IMR-90 (cell line): ENCODE measurements at regions not wholly inside any gene's neighbourhood (a gene's known extent, or its start where the extent isn't known, plus 50 kb on each side); places are given as distances from the start of the nearest gene placed in this dataset.

Source experiments
- ATAC-seq: fragments of 200-7000 bp; cut with Tn5 transposase; 2 replicates; pipeline ENCODE4 v1.9.1; 2020; ENCODE audit warnings: low read depth, mild to moderate bottlenecking, moderate library complexity
- BruUV-seq: library from RNA; stranded (reverse); fragments of 400-500 nt; replicated peaks from 2 replicates; lab custom pipeline; 2021; lab: Mats Ljungman, UMichigan
- CTCF ChIA-PET: fragments of 300-600 bp; formaldehyde crosslinking; extraction: SDS; loops from one replicate; lab custom pipeline; 2021; ENCODE audit warnings: antibody characterized with exemption; lab: Yijun Ruan, JAX
- POLR2A ChIA-PET: fragments of 300-600 bp; sonication (Branson Sonifier 250); formaldehyde crosslinking; loops from one replicate; lab custom pipeline; 2022; ENCODE audit warnings: antibody characterized with exemption; ENCODE audit not compliant: unreplicated experiment; lab: Charles Lee
- DNase-seq: peaks from one replicate; pipeline ENCODE4 v3.0.0; 2013
- H2AFZ ChIP-seq: replicated peaks from 2 replicates; pipeline ENCODE3; 2013; ENCODE audit warnings: low read length, mild to moderate bottlenecking; ENCODE audit not compliant: poor library complexity
- H2AK5ac ChIP-seq: 2 replicates; pipeline ENCODE4 v1.6.1; 2013; ENCODE audit warnings: low read depth, low read length, inconsistent platforms
- H2AK9ac ChIP-seq: replicated peaks from 2 replicates; pipeline ENCODE3; 2013; ENCODE audit warnings: mild to moderate bottlenecking, low read depth, low read length, moderate library complexity; ENCODE audit not compliant: poor library complexity
- H2BK120ac ChIP-seq: 2 replicates; pipeline ENCODE4 v1.6.1; 2013; ENCODE audit warnings: low read depth, low read length, inconsistent platforms
- H2BK15ac ChIP-seq: 3 replicates; pipeline ENCODE4 v1.6.1; 2013; ENCODE audit warnings: low read depth, low read length, inconsistent platforms
- H2BK20ac ChIP-seq: 2 replicates; pipeline ENCODE4 v1.6.1; 2013; ENCODE audit warnings: low read depth, mild to moderate bottlenecking, inconsistent platforms, low read length, moderate library complexity
- H2BK5ac ChIP-seq: 2 replicates; pipeline ENCODE4 v1.6.1; 2013; ENCODE audit warnings: mild to moderate bottlenecking, low read depth, low read length, inconsistent platforms; ENCODE audit not compliant: poor library complexity, severe bottlenecking
- H3K14ac ChIP-seq: replicated peaks from 2 replicates; pipeline ENCODE4 v1.6.1; 2013; ENCODE audit warnings: low read depth, low read length, inconsistent platforms
- H3K18ac ChIP-seq: 2 replicates; pipeline ENCODE4 v1.6.1; 2013; ENCODE audit warnings: low read depth, low read length, control low read depth
- H3K23ac ChIP-seq: 2 replicates; pipeline ENCODE4 v1.6.1; 2013; ENCODE audit warnings: low read depth, low read length, inconsistent platforms
- H3K27ac ChIP-seq: 2 replicates; pipeline ENCODE4 v1.5.1; 2013; ENCODE audit warnings: mild to moderate bottlenecking, control low read depth, low read length; ENCODE audit not compliant: insufficient read depth
- H3K27me3 ChIP-seq: 2 replicates; pipeline ENCODE4 v1.6.1; 2013; ENCODE audit warnings: low read length; ENCODE audit not compliant: control insufficient read depth, insufficient read depth
- H3K36me3 ChIP-seq: 2 replicates; pipeline ENCODE4 v1.6.1; 2013; ENCODE audit warnings: low read length, mixed read lengths; ENCODE audit not compliant: control insufficient read depth, insufficient read depth
- H3K4ac ChIP-seq: 2 replicates; pipeline ENCODE4 v1.6.1; 2013; ENCODE audit warnings: low read depth, low read length, inconsistent platforms
- H3K4me1 ChIP-seq: 2 replicates; pipeline ENCODE4 v1.6.1; 2013; ENCODE audit warnings: low read length, mixed read lengths; ENCODE audit not compliant: control insufficient read depth, insufficient read depth
- H3K4me2 ChIP-seq: 2 replicates; pipeline ENCODE4 v1.6.1; 2013; ENCODE audit warnings: low read depth, mild to moderate bottlenecking, control low read depth, low read length, moderate library complexity
- H3K4me3 ChIP-seq: 2 replicates; pipeline ENCODE4 v1.5.1; 2013; ENCODE audit warnings: low read depth, mild to moderate bottlenecking, control low read depth, low read length, moderate library complexity; ENCODE audit not compliant: insufficient read depth
- H3K56ac ChIP-seq: 2 replicates; pipeline ENCODE4 v1.6.1; 2013; ENCODE audit warnings: low read length, inconsistent platforms; ENCODE audit not compliant: insufficient read depth; ENCODE audit errors: extremely low read depth
- H3K79me1 ChIP-seq, 2 experiments: 2 replicates each; pipeline ENCODE4 v1.6.1; 2013; ENCODE audit warnings: low read length in 2 of 2, inconsistent platforms in 1 of 2, low read depth in 1 of 2
- H3K9ac ChIP-seq: 2 replicates; pipeline ENCODE4 v1.6.1; 2013; ENCODE audit warnings: low read depth, low read length, control low read depth
- H3K9me1 ChIP-seq: 2 replicates; pipeline ENCODE4 v1.6.1; 2013; ENCODE audit warnings: low read length, inconsistent platforms; ENCODE audit not compliant: insufficient read depth
- H3K9me3 ChIP-seq: 2 replicates; pipeline ENCODE4 v1.6.1; 2013; ENCODE audit warnings: low read length; ENCODE audit not compliant: control insufficient read depth, insufficient read depth
- H4K20me1 ChIP-seq: 2 replicates; pipeline ENCODE4 v1.6.1; 2013; ENCODE audit warnings: low read length, inconsistent platforms; ENCODE audit not compliant: insufficient read depth
- H4K5ac ChIP-seq: 2 replicates; pipeline ENCODE4 v1.6.1; 2013; ENCODE audit warnings: mild to moderate bottlenecking, low read depth, low read length, control low read depth
- H4K8ac ChIP-seq, 2 experiments: 2 replicates each; pipeline ENCODE4 v1.6.1; 2013; ENCODE audit warnings: low read depth in 2 of 2, low read length in 2 of 2, control low read depth in 1 of 2, inconsistent platforms in 1 of 2
- H4K91ac ChIP-seq: 2 replicates; pipeline ENCODE4 v1.6.1; 2013; ENCODE audit warnings: low read depth, low read length, inconsistent platforms; ENCODE audit not compliant: insufficient read depth
- BHLHE40 ChIP-seq: fragments of 150-350 bp; IDR thresholded peaks from 2 replicates; pipeline ENCODE4 v1.6.1; 2016; ENCODE audit warnings: mild to moderate bottlenecking, low read depth, low read length
- CEBPB ChIP-seq: IDR thresholded peaks from 2 replicates; pipeline ENCODE4 v1.6.1; 2012; ENCODE audit warnings: low read depth, low read length, improper control_type of control experiment
- POLR2A ChIP-seq: IDR thresholded peaks from 2 replicates; pipeline ENCODE4 v1.6.1; 2012; ENCODE audit warnings: mild to moderate bottlenecking, low read depth, low read length
- SMC3 ChIP-seq: fragments of 150-350 bp; IDR thresholded peaks from 2 replicates; pipeline ENCODE4 v1.6.1; 2016; ENCODE audit warnings: low read depth, mild to moderate bottlenecking, antibody characterized with exemption, low read length, moderate library complexity
- USF2 ChIP-seq: fragments of 150-350 bp; IDR thresholded peaks from 2 replicates; pipeline ENCODE4 v1.6.1; 2017; ENCODE audit warnings: mild to moderate bottlenecking, antibody characterized with exemption, low read length, low read depth
- WGBS, 2 experiments: methylation state at CpG; one replicate each; pipeline versions ENCODE4 v1.1.5 to v1.1.7; 2013; ENCODE audit warnings: missing lambda C conversion rate in 2 of 2; ENCODE audit not compliant: insufficient read length in 1 of 2; ENCODE audit errors: extremely low coverage in 2 of 2; 5-methylcytosine and 5-hydroxymethylcytosine counted together
- dilution Hi-C: fragments of 300-500 bp; cut with HindIII; formaldehyde crosslinking; loops from one replicate; pipeline ENCODE4 v1.14.3; 2018; ENCODE audit warnings: low sequenced_read_pairs; ENCODE audit not compliant: unreplicated experiment
- in situ Hi-C: fragments of 300-500 bp; cut with MboI; formaldehyde crosslinking; loops from 3 replicates; pipeline ENCODE4 v1.14.3; 2019; ENCODE audit warnings: low sequenced_read_pairs, inconsistent platforms, mixed read lengths
- intact Hi-C: fragments of 100-400 bp; cut with micrococcal nuclease; formaldehyde crosslinking; loops from 2 replicates; pipeline ENCODE4 v1.10.0; 2022

DNA sequence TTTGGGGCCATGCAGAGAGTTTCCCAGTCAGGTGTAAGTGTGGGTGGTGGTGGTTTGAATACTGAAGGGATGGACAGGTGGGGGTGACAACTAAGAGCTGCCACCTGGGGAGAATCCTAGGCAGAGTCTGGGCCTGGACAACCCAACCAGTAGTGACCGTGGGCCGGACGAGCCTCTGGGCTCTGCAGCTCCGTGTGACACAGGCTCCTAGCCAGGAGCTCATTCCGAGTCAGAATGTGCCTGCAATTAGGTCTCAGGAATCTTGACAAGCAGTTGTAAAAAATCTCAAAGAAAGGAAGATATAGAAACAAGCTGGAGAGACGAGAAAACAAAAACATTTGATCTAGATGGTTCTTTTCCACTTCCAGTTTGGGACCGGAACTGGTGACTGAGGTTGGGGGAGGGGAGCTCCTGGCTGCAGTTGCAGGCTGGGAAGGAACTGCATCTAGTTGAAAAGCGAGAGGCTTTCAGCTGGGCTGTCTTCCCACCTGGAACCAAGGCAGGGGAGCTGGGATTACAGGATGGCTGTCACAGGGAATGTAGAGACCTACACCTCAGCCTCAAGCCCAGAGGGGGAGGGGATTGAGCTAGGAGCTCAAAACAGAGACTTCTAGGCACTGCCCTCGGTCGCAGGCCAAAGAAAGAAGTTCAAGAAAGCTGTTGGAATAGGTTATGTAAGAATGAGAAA lies 156.9 kb downstream of the PAX1 start:
- Histone ChIP-seq H2AK5ac (no peak overlapping the region), H3K27ac (no peak overlapping the region), H3K18ac (no peak overlapping the region), H2BK20ac (no peak overlapping the region), H2AFZ (no peak overlapping the region), H2AK9ac (no peak overlapping the region), H3K4me2 (no peak overlapping the region), H3K4ac (no peak overlapping the region), H3K14ac (no peak overlapping the region), H3K9ac (no peak overlapping the region), H3K27me3 (no peaks in the 10 kb centered on the region), H3K56ac (no peak overlapping the region), H2BK5ac (no peak overlapping the region), H2BK120ac (no peak overlapping the region), H2BK15ac (no peak overlapping the region), H3K4me1 (no peaks in the 10 kb centered on the region), H4K20me1 (no peaks in the 10 kb centered on the region), H3K9me3 (peaks cover 26% of the 10 kb centered on the region), H3K4me3 (no peak overlapping the region), H3K79me1 (no peaks in the 10 kb centered on the region), H4K5ac (no peak overlapping the region), H3K36me3 (no peaks in the 10 kb centered on the region), H4K8ac (no peak overlapping the region), H3K23ac (no peak overlapping the region), H3K9me1 (no peaks in the 10 kb centered on the region), H4K91ac (no peak overlapping the region)
- ChIA-PET CTCF (no interaction called here), POLR2A (no interaction called here)
- BruUV-seq, result no TSS peak
- DNase-seq (no peak), ATAC-seq (no peak)
- TF ChIP-seq SMC3 (no peak), CEBPB (no peak), POLR2A (no peak), BHLHE40 (no peak), USF2 (no peak)
- 40% methylated on average over 5 of the region's 10 CpGs; no CpG with 5 or more reads in 1 of the 2 experiments for WGBS, 2 experiments
- dilution Hi-C loops (no loop called here), intact Hi-C loops (no loop called here), in situ Hi-C loops (no loop called here)
